ENCODE measurements at regions not wholly inside any gene's neighbourhood (a gene's known extent, or its start where the extent isn't known, plus 50 kb on each side); places are given as distances from the start of the nearest gene placed in this dataset.

DNA sequence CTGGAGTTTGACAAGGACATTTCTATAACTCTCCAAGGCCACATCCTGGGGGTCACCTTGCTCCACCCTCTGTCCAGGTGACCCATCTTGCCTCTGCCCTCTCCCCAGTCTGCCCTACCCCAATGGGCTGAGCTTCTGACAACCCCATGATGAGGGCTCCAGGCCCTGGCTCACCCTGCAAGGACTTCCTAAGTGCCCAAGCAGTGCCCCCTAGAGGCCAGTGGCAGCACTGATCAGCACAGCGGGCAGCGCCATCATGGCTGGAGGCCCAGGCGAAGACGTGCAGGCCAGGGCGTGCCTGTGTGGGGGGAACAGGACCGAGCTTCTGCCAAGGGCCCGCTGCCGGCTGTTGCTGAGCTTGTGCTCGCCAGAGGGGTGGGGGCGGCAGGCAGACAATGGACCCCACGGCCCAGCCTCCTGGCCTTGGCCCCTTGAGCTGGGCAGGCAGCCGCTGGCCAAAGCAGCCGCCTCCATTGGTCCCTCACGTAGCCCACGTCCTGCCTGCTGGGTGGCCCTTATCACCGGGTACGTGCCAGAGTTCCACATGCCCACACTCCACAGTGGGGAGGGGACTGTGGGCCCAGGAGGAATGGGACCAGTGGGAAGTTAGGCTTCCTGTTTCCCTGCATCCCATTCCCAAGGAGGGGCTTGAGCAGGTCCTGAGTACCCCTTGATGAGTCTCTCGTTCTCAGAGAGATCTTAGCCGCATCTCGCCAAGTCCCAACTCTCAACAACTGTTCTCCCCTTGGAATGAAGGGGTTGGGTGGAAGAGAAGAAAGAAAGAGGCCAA, 64.3 kb downstream of the MRPL14 start:
- no peak for DNase-seq (ENCODE audit: low spot score in 2 of 2, unreplicated experiment in 2 of 2)
- no peak overlapping the region for H3K27ac Mint-ChIP-seq
- peaks cover 20% of the 10 kb centered on the region for H3K4me1 Mint-ChIP-seq
- H3K4me3 Mint-ChIP-seq: no peak overlapping the region
- TF ChIP-seq, protein P1, sequence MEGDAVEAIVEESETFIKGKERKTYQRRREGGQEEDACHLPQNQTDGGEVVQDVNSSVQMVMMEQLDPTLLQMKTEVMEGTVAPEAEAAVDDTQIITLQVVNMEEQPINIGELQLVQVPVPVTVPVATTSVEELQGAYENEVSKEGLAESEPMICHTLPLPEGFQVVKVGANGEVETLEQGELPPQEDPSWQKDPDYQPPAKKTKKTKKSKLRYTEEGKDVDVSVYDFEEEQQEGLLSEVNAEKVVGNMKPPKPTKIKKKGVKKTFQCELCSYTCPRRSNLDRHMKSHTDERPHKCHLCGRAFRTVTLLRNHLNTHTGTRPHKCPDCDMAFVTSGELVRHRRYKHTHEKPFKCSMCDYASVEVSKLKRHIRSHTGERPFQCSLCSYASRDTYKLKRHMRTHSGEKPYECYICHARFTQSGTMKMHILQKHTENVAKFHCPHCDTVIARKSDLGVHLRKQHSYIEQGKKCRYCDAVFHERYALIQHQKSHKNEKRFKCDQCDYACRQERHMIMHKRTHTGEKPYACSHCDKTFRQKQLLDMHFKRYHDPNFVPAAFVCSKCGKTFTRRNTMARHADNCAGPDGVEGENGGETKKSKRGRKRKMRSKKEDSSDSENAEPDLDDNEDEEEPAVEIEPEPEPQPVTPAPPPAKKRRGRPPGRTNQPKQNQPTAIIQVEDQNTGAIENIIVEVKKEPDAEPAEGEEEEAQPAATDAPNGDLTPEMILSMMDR (IDR thresholded peaks at IDR 0.05; ENCODE audit: unreplicated experiment): peak; percentile 39
- H3K9me3 Mint-ChIP-seq: peaks cover 5% of the 10 kb centered on the region
- no peaks in the 10 kb centered on the region for H3K36me3 Mint-ChIP-seq
- H3K27me3 Mint-ChIP-seq (ENCODE audit: low read depth): no peaks in the 10 kb centered on the region

DNA sequence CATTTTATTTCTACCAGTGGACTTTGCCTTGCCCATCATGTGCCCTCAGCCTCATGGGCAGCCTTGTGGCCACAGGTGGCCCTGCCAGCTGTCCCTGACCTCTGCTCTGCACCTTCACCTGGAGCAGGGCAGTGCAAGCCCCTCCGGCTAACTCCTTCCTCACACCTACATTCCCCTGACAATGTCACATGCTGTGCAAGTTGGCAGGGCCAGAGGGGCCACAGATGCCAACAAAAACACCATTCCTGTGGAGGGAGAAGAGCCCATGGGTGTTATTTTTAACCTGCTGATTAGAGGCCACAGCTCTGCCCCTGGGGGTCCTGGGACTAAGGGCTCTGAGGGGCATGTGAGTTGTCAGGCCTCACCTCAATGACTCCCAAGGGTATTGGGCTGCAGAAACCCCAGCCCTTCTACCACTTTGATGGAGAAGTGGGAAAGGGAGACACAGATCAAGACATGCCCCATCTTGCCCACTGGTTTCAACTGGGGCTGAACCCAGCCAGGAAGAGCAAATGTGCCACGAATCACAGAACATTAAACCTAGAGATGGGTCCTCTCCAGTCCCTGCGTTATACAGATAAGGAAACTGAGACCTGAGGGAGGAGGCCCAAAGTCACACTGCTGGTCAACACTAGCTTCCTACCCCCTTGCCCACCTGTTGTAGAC, 65.0 kb downstream of the MRPL14 start:
- TF ChIP-seq, protein P1 (IDR thresholded peaks at IDR 0.05; ENCODE audit: unreplicated experiment): no peak
- Mint-ChIP-seq H3K27ac (no peak overlapping the region), H3K4me1 (peaks cover 27% of the 10 kb centered on the region), H3K27me3 (ENCODE audit: low read depth) (no peaks in the 10 kb centered on the region), H3K4me3 (no peak overlapping the region), H3K9me3 (peaks cover 5% of the 10 kb centered on the region), H3K36me3 (no peaks in the 10 kb centered on the region)
- DNase-seq (ENCODE audit: low spot score in 2 of 2, unreplicated experiment in 2 of 2): no peak

DNA sequence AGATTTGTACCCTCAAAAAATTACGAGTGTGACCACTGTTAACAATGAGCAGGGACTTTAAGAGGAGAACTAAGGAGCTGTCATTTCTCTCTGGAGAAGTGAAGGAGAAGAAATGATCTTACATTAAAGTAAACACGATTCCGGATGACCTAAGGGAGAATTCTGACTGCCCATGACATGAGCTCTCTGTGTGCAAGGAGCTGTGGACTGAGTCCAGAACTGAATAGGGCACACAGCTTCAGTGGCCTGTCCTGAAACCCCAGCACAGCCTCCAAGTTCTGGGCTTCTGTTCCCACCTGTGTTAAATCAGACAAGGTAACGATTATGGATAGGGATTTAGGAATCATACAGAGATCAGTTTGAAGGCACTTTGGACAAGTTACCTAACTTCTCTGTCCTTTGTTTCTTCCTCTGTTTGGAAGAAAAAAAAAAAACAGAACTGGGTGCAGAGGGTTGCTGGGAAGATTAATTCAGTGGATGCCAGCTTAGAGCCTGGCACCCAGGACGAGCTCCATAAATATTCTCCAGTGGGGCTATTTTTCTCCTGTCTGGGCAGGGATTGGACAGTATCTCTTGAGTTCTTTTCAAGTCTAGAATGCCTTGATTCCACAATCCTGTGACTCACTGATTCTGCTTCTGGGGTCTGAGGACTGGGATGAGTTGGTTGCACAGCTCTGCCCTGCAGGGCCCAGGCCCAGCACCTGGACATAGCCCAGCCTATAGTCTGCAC, 65.7 kb downstream of the MRPL14 start:
- peaks cover 34% of the 10 kb centered on the region for H3K4me1 Mint-ChIP-seq
- no peaks in the 10 kb centered on the region for H3K27me3 Mint-ChIP-seq (ENCODE audit: low read depth)
- no peak for DNase-seq (ENCODE audit: low spot score in 2 of 2, unreplicated experiment in 2 of 2)
- peaks cover 5% of the 10 kb centered on the region for H3K9me3 Mint-ChIP-seq
- H3K4me3 Mint-ChIP-seq: no peak overlapping the region
- TF ChIP-seq, protein P1 (IDR thresholded peaks at IDR 0.05; ENCODE audit: unreplicated experiment): no peak
- no peak overlapping the region for H3K27ac Mint-ChIP-seq
- H3K36me3 Mint-ChIP-seq: no peaks in the 10 kb centered on the region

DNA sequence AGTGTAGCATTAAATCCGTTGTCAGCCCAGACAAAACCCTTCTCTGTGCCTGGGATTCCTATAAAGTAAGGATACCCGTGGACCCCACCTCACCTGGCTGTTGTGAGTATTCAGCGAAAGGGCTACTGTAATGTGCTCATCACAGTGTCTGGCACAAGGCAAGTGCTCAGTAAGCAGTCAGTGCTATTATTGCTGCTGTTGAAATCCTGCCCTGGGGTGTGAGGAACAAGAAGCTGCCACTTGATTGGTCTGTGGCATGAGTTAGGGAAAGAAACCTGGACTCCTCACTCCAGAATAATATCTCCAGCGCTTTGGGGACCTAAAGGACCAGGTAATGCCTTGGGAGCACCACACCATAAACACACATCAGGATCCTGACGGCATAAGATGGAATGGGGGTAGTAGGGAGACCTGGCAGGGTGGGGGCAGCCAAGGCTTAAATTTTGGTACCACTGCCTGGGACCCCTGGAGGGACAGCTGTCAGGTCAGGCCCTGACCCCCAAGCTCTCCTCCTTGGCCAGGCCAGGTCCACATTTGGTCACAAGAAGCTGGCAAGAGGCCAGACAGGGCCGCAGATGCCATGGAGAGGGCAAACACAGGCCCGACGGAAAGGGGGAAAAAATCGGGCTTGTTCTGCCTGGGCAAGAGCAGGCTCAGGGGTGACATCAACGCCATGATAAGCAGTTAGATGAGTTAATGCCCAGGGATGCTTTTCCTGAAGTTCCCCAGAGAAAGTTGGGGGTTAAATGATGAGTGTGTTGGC, 66.5 kb downstream of the MRPL14 start:
- peaks cover 5% of the 10 kb centered on the region for H3K9me3 Mint-ChIP-seq
- H3K4me1 Mint-ChIP-seq: peaks cover 38% of the 10 kb centered on the region
- no peak overlapping the region for H3K27ac Mint-ChIP-seq
- H3K36me3 Mint-ChIP-seq: no peaks in the 10 kb centered on the region
- H3K4me3 Mint-ChIP-seq: no peak overlapping the region
- H3K27me3 Mint-ChIP-seq (ENCODE audit: low read depth): no peaks in the 10 kb centered on the region
- DNase-seq (ENCODE audit: low spot score in 2 of 2, unreplicated experiment in 2 of 2): no peak
- TF ChIP-seq, protein P1 (IDR thresholded peaks at IDR 0.05; ENCODE audit: unreplicated experiment): no peak
